GM18951 (cell line): ENCODE measurements at regions not wholly inside any gene's neighbourhood (a gene's known extent, or its start where the extent isn't known, plus 50 kb on each side); places are given as distances from the start of the nearest gene placed in this dataset.

Source experiments
- POLR2A ChIP-seq: IDR thresholded peaks from 4 replicates; pipeline ENCODE4 v1.6.1; 2011; ENCODE audit warnings: mild to moderate bottlenecking; ENCODE audit not compliant: insufficient read length, insufficient read depth; ENCODE audit errors: extremely low read depth
- in situ Hi-C: fragments of 300-500 bp; cut with MboI; formaldehyde crosslinking; loops from one replicate; pipeline ENCODE4 v1.12.0; 2022; ENCODE audit warnings: low sequenced_read_pairs, mixed read lengths, inconsistent platforms; ENCODE audit not compliant: unreplicated experiment

- TF ChIP-seq POLR2A = no peak
- in situ Hi-C loops = no loop called here
Measured at GRCh38 chr6:25222006-25222678, 57.0 kb upstream of the CARMIL1 start.

DNA sequence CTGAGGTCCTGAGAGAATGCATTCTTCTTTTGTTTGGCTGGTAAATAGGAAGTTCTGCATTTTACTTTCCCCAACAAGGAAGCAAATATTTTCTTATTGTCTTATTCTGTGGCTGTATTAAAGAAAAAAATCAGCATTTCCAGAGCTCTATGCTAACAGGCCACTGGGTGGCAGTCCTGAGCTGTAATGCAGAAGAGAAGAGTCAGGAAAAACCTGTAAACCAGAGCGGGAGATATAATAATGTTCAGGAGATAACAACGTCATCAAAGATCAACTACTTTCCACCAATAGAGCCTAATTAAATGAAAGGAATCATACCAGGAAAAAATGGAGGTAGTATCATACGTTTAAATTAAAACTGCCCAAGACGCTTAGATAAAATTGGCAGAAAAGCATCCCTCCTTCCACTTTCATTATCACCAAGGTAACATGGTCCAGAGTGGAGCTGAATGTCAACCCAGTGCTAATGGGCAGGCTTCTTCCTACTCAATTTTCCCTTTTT, 55.6 kb upstream of the CARMIL1 start:
- TF ChIP-seq POLR2A = no peak
- in situ Hi-C loops = no loop called here

- TF ChIP-seq POLR2A = no peak
Measured at GRCh38 chr6:25224242-25224641, 54.9 kb upstream of the CARMIL1 start.

DNA sequence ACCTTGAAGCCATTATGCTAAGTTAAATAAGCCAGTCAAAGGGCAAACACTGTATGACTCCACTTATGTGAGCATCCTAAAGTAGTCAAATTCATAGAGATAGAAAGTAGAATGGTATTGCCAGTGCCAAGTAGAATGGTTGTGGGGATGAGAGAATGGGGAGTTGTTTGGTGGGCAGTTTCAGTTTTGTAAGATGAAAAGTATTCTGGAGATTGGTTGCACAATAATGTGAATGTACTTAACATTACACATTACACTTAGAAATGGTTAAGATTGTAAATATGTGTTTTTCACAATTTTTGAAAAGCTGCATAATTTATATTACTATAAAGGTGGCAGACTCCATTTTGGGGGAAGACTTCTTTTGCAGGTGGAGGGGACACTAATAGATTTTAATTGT, 51.3 kb upstream of the CARMIL1 start:
- in situ Hi-C loops = loop anchor here (25.0 kb wide), 1 partner anchor 709 kb away; the partner anchor contains the start of gene SLC17A2
- TF ChIP-seq POLR2A = no peak

More at GRCh38 chr6:25224242-25224641, 54.9 kb upstream of the CARMIL1 start:
- in situ Hi-C loops = no loop called here
